ENCODE measurements at regions not wholly inside any gene's neighbourhood (a gene's known extent, or its start where the extent isn't known, plus 50 kb on each side); places are given as distances from the start of the nearest gene placed in this dataset.

DNA sequence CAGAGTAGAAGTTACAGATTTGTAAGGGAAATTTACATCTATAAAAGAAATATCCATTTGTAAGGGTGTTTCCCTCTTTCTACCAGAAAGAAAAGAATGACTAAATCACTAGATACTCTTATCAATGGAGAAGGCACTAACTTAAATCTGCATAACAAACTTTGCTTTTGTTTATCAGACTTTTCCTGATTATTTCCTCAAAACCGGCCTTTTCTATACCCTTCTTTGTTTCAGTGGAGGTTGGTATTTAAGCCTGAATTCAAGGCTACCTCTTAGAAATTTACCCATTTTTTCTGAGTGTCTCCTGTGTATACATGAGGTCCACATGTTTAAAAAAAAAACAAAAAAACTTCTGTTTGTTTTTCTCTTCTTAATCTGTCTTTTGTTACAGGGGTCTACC is 80.4 kb upstream of the GRPR start:
- no peak overlapping the region for H3K4me3 ChIP-seq (ENCODE audit: low read depth, low read length)
- no peaks in the 10 kb centered on the region for H3K36me3 ChIP-seq (ENCODE audit: control insufficient read depth, insufficient read depth, low read length)
- TF ChIP-seq, protein P1, sequence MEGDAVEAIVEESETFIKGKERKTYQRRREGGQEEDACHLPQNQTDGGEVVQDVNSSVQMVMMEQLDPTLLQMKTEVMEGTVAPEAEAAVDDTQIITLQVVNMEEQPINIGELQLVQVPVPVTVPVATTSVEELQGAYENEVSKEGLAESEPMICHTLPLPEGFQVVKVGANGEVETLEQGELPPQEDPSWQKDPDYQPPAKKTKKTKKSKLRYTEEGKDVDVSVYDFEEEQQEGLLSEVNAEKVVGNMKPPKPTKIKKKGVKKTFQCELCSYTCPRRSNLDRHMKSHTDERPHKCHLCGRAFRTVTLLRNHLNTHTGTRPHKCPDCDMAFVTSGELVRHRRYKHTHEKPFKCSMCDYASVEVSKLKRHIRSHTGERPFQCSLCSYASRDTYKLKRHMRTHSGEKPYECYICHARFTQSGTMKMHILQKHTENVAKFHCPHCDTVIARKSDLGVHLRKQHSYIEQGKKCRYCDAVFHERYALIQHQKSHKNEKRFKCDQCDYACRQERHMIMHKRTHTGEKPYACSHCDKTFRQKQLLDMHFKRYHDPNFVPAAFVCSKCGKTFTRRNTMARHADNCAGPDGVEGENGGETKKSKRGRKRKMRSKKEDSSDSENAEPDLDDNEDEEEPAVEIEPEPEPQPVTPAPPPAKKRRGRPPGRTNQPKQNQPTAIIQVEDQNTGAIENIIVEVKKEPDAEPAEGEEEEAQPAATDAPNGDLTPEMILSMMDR (IDR thresholded peaks at IDR 0.05; ENCODE audit: insufficient read depth, low read length, poor library complexity, severe bottlenecking): no peak
- H3K27me3 ChIP-seq (ENCODE audit: control insufficient read depth, insufficient read depth, low read length): no peaks in the 10 kb centered on the region
- DNase-seq (ENCODE audit: low read depth): no peak

DNA sequence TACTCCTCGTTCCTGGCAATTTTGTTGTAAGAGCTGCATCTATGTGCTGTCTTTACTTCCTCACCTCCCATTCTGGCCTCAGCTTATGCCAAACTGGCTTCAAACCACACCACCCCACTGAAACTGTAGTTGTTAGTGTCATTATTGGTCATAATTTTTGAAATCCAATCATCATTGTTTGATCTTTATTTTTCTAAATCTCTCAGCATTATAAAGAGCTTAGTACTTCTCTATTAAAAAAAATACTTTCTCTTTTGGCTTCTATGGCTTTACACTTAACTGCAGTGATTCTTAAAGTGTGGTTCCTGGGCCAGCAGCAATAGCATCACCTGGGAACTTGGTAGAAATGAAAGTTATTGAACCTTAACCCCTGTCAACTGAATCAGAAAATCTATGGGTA is 83.5 kb upstream of the GRPR start:
- Histone ChIP-seq H3K27me3 (ENCODE audit: control insufficient read depth, insufficient read depth, low read length) (no peaks in the 10 kb centered on the region), H3K4me3 (ENCODE audit: low read depth, low read length) (no peak overlapping the region), H3K36me3 (ENCODE audit: control insufficient read depth, insufficient read depth, low read length) (no peaks in the 10 kb centered on the region)
- no peak for DNase-seq (ENCODE audit: low read depth)
- TF ChIP-seq, protein P1 (IDR thresholded peaks at IDR 0.05; ENCODE audit: insufficient read depth, low read length, poor library complexity, severe bottlenecking): no peak

DNA sequence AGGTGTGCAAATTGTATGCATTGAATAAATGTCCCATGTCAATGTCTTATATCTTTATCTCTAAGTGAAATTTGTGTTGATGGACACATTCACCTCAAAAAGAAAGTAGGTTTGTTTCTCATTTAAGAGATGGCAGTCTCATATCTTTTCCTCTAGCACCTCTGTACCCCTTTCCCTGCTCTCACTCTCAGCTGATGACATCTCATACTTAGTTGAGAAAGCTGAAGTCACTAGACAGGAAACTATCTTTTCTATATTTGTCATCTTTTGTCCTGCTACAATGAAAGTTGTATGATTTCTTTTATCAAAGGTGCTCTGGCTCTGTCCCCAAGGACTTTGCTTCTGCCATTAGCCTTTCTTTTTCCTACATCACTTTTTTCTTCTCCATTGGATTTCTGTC is 84.0 kb upstream of the GRPR start:
- Histone ChIP-seq H3K27me3 (ENCODE audit: control insufficient read depth, insufficient read depth, low read length) (no peaks in the 10 kb centered on the region), H3K4me3 (ENCODE audit: low read depth, low read length) (no peak overlapping the region), H3K36me3 (ENCODE audit: control insufficient read depth, insufficient read depth, low read length) (no peaks in the 10 kb centered on the region)
- DNase-seq (ENCODE audit: low read depth): no peak
- TF ChIP-seq, protein P1 (IDR thresholded peaks at IDR 0.05; ENCODE audit: insufficient read depth, low read length, poor library complexity, severe bottlenecking): no peak

DNA sequence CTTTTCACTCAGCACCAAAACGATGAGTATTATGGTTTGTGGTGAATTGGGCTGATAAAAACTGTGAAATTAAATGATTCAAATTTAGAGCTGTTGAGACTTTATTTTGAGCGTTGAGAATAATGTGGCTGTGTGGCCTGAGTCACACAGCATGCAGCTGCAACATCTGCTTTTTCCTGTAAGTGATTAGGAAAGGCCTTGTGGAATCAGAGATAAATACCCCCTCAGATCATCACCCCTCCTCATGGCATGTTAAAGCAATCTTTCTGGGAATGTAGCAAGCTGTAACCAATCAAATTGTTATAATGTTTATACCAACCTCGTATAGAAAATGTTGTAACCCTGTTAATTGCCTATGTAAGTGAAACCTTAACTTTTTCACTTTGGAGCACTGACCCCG is 90.0 kb upstream of the GRPR start:
- Histone ChIP-seq H3K36me3 (ENCODE audit: control insufficient read depth, insufficient read depth, low read length) (no peaks in the 10 kb centered on the region), H3K27me3 (ENCODE audit: control insufficient read depth, insufficient read depth, low read length) (no peaks in the 10 kb centered on the region), H3K4me3 (ENCODE audit: low read depth, low read length) (no peak overlapping the region)
- DNase-seq (ENCODE audit: low read depth): no peak
- TF ChIP-seq, protein P1 (IDR thresholded peaks at IDR 0.05; ENCODE audit: insufficient read depth, low read length, poor library complexity, severe bottlenecking): no peak

DNA sequence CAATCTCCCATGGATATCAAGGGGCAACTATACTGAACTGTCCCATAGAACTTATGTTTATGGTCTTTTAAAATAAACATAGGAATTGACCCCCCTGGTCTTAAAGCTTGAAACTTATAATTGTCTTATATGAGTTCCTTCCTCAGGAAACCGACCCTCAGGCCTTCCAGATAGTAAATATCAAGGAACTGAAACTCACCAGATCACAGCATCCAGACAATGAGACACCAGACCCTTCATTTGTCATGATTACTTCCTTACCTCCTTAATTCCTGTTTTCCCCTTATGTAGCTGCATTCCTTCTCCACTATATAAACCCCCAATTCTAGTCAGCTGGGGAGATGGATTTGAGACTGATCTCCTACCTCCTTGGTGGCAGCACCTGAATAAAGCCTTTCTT is 94.8 kb upstream of the GRPR start:
- TF ChIP-seq, protein P1 (IDR thresholded peaks at IDR 0.05; ENCODE audit: insufficient read depth, low read length, poor library complexity, severe bottlenecking): no peak
- DNase-seq (ENCODE audit: low read depth): no peak
- Histone ChIP-seq H3K4me3 (ENCODE audit: low read depth, low read length) (no peak overlapping the region), H3K27me3 (ENCODE audit: control insufficient read depth, insufficient read depth, low read length) (no peaks in the 10 kb centered on the region), H3K36me3 (ENCODE audit: control insufficient read depth, insufficient read depth, low read length) (no peaks in the 10 kb centered on the region)
